ENCODE measurements at regions not wholly inside any gene's neighbourhood (a gene's known extent, or its start where the extent isn't known, plus 50 kb on each side); places are given as distances from the start of the nearest gene placed in this dataset.

DNA sequence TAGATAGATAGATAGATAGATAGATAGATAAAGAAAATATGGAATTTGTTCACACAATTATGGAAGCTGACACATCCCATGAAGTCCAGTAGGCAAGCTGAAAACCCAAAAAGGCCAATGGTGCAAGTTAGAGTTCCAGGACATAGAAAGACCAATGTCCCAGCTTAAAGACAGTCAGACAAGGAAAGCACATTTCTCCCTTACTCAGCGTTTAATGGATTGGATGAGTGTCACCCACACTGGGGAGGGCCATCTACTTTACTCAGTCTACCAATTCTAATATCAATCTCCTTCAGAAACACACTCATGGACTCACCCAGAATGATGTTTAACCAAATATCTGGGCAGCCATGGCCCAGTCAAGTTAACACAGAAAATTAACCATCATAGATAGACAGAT lies 327.7 kb upstream of the CDH11 start:
- Histone ChIP-seq H4K5ac (ENCODE audit: insufficient read length, low read depth, low read length) (no peak overlapping the region), H3K9ac (replicated peaks in 1 of 4; ENCODE audit: extremely low read depth in 1 of 4, low read depth in 3 of 4, low read length in 3 of 4) (no peak overlapping the region), H3K23me2 (ENCODE audit: low read depth, low read length) (no peaks in the 10 kb centered on the region), H2BK15ac (ENCODE audit: low read length) (no peak overlapping the region), H3K4ac (replicated peaks; ENCODE audit: insufficient read length, low read depth, low read length) (no peak overlapping the region), H2BK5ac (ENCODE audit: low read depth, low read length) (no peak overlapping the region), H3K79me1 (ENCODE audit: low read depth, low read length) (no peaks in the 10 kb centered on the region), H4K20me1 (replicated peaks in 1 of 2; ENCODE audit: control insufficient read depth in 1 of 2, insufficient read depth in 2 of 2, low read length in 2 of 2) (no peaks in the 10 kb centered on the region), H2BK20ac (ENCODE audit: low read length) (no peak overlapping the region), H2AK5ac (ENCODE audit: low read depth, low read length) (no peak overlapping the region), H3K9me3 (ENCODE audit: insufficient read depth in 2 of 2, low read depth in 1 of 2, low read length in 1 of 2) (peaks cover 0 to 4% of the 10 kb centered on the region in 2 experiments; a peak in 1 of 4 replicates), H3K4me1 (replicated peaks in 1 of 4; ENCODE audit: control insufficient read depth in 3 of 4, insufficient read depth in 4 of 4, low read length in 3 of 4) (no peaks in the 10 kb centered on the region), H3K18ac (ENCODE audit: extremely low read depth, low read length) (no peak overlapping the region), H4K91ac (replicated peaks; ENCODE audit: insufficient read length, low read length) (no peak overlapping the region), H3K4me2 (ENCODE audit: insufficient read depth in 1 of 2, low read depth in 2 of 2, low read length in 2 of 2) (no peak overlapping the region), H2BK12ac (ENCODE audit: low read depth, low read length) (no peak overlapping the region), H3K79me2 (ENCODE audit: control insufficient read depth in 1 of 2, insufficient read depth in 2 of 2, low read length in 2 of 2) (no peaks in the 10 kb centered on the region), H3K27ac (ENCODE audit: low read depth, low read length) (no peak overlapping the region), H3K36me3 (ENCODE audit: control insufficient read depth in 2 of 4, insufficient read depth in 4 of 4, low read length in 3 of 4) (no peaks in the 10 kb centered on the region; a peak in 1 of 8 replicates), H3K56ac (replicated peaks; ENCODE audit: insufficient read length, low read depth, low read length) (no peak overlapping the region), H2AFZ (ENCODE audit: low read length) (no peak overlapping the region), H3K14ac (ENCODE audit: insufficient read length) (no peak overlapping the region), H4K8ac (ENCODE audit: extremely low read depth, insufficient read depth, low read length) (no peak overlapping the region), H3K27me3 (replicated peaks in 1 of 4; ENCODE audit: control insufficient read depth in 3 of 4, extremely low read depth in 1 of 4, insufficient read depth in 3 of 4, low read length in 3 of 4) (no peaks in the 10 kb centered on the region), H2BK120ac (replicated peaks; ENCODE audit: low read depth, low read length) (no peak overlapping the region), H3K23ac (ENCODE audit: insufficient read length) (no peak overlapping the region), H3K4me3 (ENCODE audit: extremely low read depth in 1 of 4, insufficient read depth in 2 of 4, low read depth in 3 of 4, low read length in 4 of 4) (no peak overlapping the region)
- ChIA-PET POLR2A (ENCODE audit: partially characterized antibody) (interaction anchor here (1.0 kb wide), 1 partner anchor 20 kb away, joined by 3 read pairs; no protein-coding TSS in a partner anchor), CTCF (ENCODE audit: partially characterized antibody) (interaction anchor here (0.8 to 0.9 kb wide), 2 partner anchors 10 to 15 kb away, joined by 3 to 4 read pairs; no protein-coding TSS in a partner anchor)
- DNase-seq (ENCODE audit: low read depth in 1 of 2, low spot score in 2 of 2), result no peak
- no peak for FAIRE-seq
- 94% methylated on average over 1 of the region's 1 CpG; no CpG with 5 or more reads in 1 of the 2 experiments for WGBS, 2 experiments (ENCODE audit: extremely low coverage in 1 of 2, insufficient coverage in 1 of 2, insufficient read length in 1 of 2, insufficient replicate concordance in 2 of 2, low coverage in 1 of 2, low lambda C conversion rate in 2 of 2, missing lambda C conversion rate in 1 of 2)
- TF ChIP-seq SAP30 (IDR thresholded peaks at IDR 0.05; ENCODE audit: insufficient read depth, insufficient replicate concordance, low read length) (no peak), SUZ12 (IDR thresholded peaks at IDR 0.05; ENCODE audit: low read length) (no peak), SP2 (IDR thresholded peaks at IDR 0.05; ENCODE audit: low read length) (no peak), NRF1 (IDR thresholded peaks at IDR 0.05; ENCODE audit: low read depth, low read length) (no peak), SIN3A (conservative IDR thresholded peaks at IDR 0.05 in 1 of 2, IDR thresholded peaks at IDR 0.05 in 1 of 2; ENCODE audit: low read depth in 1 of 2, low read length in 2 of 2) (no peak), CEBPB (IDR thresholded peaks at IDR 0.05; ENCODE audit: low read depth, low read length) (no peak), SP1 (IDR thresholded peaks at IDR 0.05; ENCODE audit: low read depth, low read length) (no peak), RBBP5 (IDR thresholded peaks at IDR 0.05; ENCODE audit: borderline replicate concordance, low read depth, low read length) (no peak), JUN (IDR thresholded peaks at IDR 0.05; ENCODE audit: low read depth, low read length) (no peak), BCL11A (IDR thresholded peaks at IDR 0.05; ENCODE audit: low read depth in 2 of 2, low read length in 2 of 2) (no peak), SP4 (IDR thresholded peaks at IDR 0.05; ENCODE audit: low read length) (no peak), CHD2 (IDR thresholded peaks at IDR 0.05; ENCODE audit: low read length) (no peak), CTBP2 (IDR thresholded peaks at IDR 0.05; ENCODE audit: borderline replicate concordance, insufficient read depth, insufficient read length, low read length) (no peak), CREB1 (IDR thresholded peaks at IDR 0.05) (no peak)
- TF ChIP-seq, protein P1, sequence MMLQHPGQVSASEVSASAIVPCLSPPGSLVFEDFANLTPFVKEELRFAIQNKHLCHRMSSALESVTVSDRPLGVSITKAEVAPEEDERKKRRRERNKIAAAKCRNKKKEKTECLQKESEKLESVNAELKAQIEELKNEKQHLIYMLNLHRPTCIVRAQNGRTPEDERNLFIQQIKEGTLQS (IDR thresholded peaks at IDR 0.05; ENCODE audit: insufficient read depth, low read depth, low read length), result no peak

All from H1 (cell line).